BLaER1 treated with 17β-estradiol and CSF1 and Interleukin-3, amounts not matched to agents 10 nM and 100 nM (cell line): ENCODE measurements at regions not wholly inside any gene's neighbourhood (a gene's known extent, or its start where the extent isn't known, plus 50 kb on each side); places are given as distances from the start of the nearest gene placed in this dataset.
A peak's percentile ranks its signal among the peaks of the same experiment; 100 is the strongest.
"Not testable (repeated sequence)": the region's sequence is repeated elsewhere in the genome, so short reads cannot be mapped to it uniquely, and the experiment has no call there.

Experiments used
- H3K27ac ChIP-seq, 11 experiments: shearing (Covaris generic); formaldehyde crosslinking; 2 replicates each; pipeline ENCODE4 v1.8.1; 2022
- H3K27me3 ChIP-seq, 11 experiments: shearing (Covaris generic); formaldehyde crosslinking; 2 replicates each; pipeline ENCODE4 v1.8.1; 2022
- H3K36me3 ChIP-seq, 11 experiments: shearing (Covaris generic); formaldehyde crosslinking; 2 replicates each; pipeline ENCODE4 v1.8.1; 2022
- H3K4me1 ChIP-seq, 10 experiments: shearing (Covaris generic); formaldehyde crosslinking; 2 replicates each; pipeline ENCODE4 v1.8.1; 2022
- H3K4me2 ChIP-seq, 11 experiments: shearing (Covaris generic); formaldehyde crosslinking; 2 replicates each; pipeline ENCODE4 v1.8.1; 2022
- H3K4me3 ChIP-seq, 10 experiments: shearing (Covaris generic); formaldehyde crosslinking; 2 replicates each; pipeline ENCODE4 v1.8.1; 2022
- H3K9ac ChIP-seq, 11 experiments: shearing (Covaris generic); formaldehyde crosslinking; 2 replicates each; pipeline ENCODE4 v1.8.1; 2022
- H3K9me3 ChIP-seq, 11 experiments: shearing (Covaris generic); formaldehyde crosslinking; replicated peaks in 1 of 11; 2 replicates each; pipeline ENCODE4 v1.8.1; 2022
- H4K20me1 ChIP-seq, 11 experiments: shearing (Covaris generic); formaldehyde crosslinking; 2 replicates each; pipeline ENCODE4 v1.8.1; 2022
- Cebpa-rat ChIP-seq, 11 experiments: shearing (Covaris generic); IDR thresholded peaks; 2 replicates each; pipeline ENCODE4 v1.8.1; 2022

- Histone ChIP-seq H3K27me3 (no peaks in the 10 kb centered on the region), H3K4me2 (peak overlapping the region in 8 of 11 experiments; percentile 48 to 99 (median 85); a peak in 15 of 22 replicates), H3K9me3 (no peaks in the 10 kb centered on the region), H3K4me1 (peaks cover 68 to 90% (median 80%) of the 10 kb centered on the region in 10 experiments), H3K36me3 (no peaks in the 10 kb centered on the region), H3K27ac (peak overlapping the region in 6 of 11 experiments; percentile 3 to 72 (median 66); a peak in 8 of 22 replicates), H3K9ac (peak overlapping the region in 3 of 11 experiments; percentile 6 to 48 (median 11); a peak in 4 of 22 replicates), H4K20me1 (no peaks in the 10 kb centered on the region), H3K4me3 (no peak overlapping the region)
- no peak for TF ChIP-seq Cebpa-rat (IDR thresholded peaks at IDR 0.05)
Observed at GRCh38 chr15:31219221-31219620, 107.4 kb upstream of the KLF13 start.

- TF ChIP-seq Cebpa-rat (IDR thresholded peaks at IDR 0.05), result no peak
- Histone ChIP-seq H3K9me3 (peaks cover 0 to 15% (median 8%) of the 10 kb centered on the region in 11 experiments; a peak in 12 of 22 replicates), H3K36me3 (no peaks in the 10 kb centered on the region), H3K27me3 (no peaks in the 10 kb centered on the region), H3K4me3 (no peak overlapping the region), H3K9ac (peak overlapping the region in 2 of 11 experiments; percentile 9 to 20; a peak in 1 of 22 replicates), H3K4me2 (peak overlapping the region; percentile 83 to 97 (median 86)), H3K27ac (peak overlapping the region in 9 of 11 experiments; percentile 39 to 78 (median 58); a peak in 16 of 22 replicates), H3K4me1 (peaks cover 54 to 93% (median 73%) of the 10 kb centered on the region in 10 experiments), H4K20me1 (no peaks in the 10 kb centered on the region)
Observed at GRCh38 chr15:31221936-31222515, 104.6 kb upstream of the KLF13 start.

- TF ChIP-seq Cebpa-rat (IDR thresholded peaks at IDR 0.05), result no peak
- Histone ChIP-seq H3K4me3 (peak overlapping the region in 4 of 10 experiments; percentile 10 to 55 (median 14); a peak in 4 of 20 replicates), H3K9ac (peak overlapping the region in 10 of 11 experiments; percentile 1 to 65 (median 44); a peak in 14 of 22 replicates), H3K36me3 (no peaks in the 10 kb centered on the region), H3K27me3 (no peaks in the 10 kb centered on the region), H3K9me3 (peaks cover 0 to 15% (median 8%) of the 10 kb centered on the region in 11 experiments; a peak in 12 of 22 replicates), H3K4me2 (peak overlapping the region; percentile 83 to 97 (median 86)), H3K4me1 (peaks cover 55 to 93% (median 73%) of the 10 kb centered on the region in 10 experiments), H3K27ac (peak overlapping the region; percentile 31 to 78 (median 58); a peak in 21 of 22 replicates), H4K20me1 (no peaks in the 10 kb centered on the region)
Observed at GRCh38 chr15:31222773-31223341, 103.8 kb upstream of the KLF13 start.

GRCh38 chr15:31223478-31224350 lies 102.9 kb upstream of the KLF13 start:
- H3K9ac ChIP-seq, result peak overlapping the region in 9 of 11 experiments; percentile 1 to 65 (median 45); a peak in 15 of 22 replicates

GRCh38 chr15:31224661-31225060 lies 102.0 kb upstream of the KLF13 start:
- Histone ChIP-seq H3K27ac (peak overlapping the region in 1 of 11 experiments; percentile 69; a peak in 1 of 22 replicates), H3K9me3 (peaks cover 0 to 15% (median 8%) of the 10 kb centered on the region in 11 experiments; a peak in 12 of 22 replicates), H3K4me2 (peak overlapping the region; percentile 24 to 97 (median 86); a peak in 19 of 22 replicates), H3K4me1 (peaks cover 61 to 93% (median 72%) of the 10 kb centered on the region in 10 experiments)
- H3K36me3 ChIP-seq, H4K20me1 ChIP-seq, H3K27me3 ChIP-seq, H3K4me3 ChIP-seq, H3K9ac ChIP-seq: not testable (repeated sequence)

More at GRCh38 chr15:31223478-31224350, 102.9 kb upstream of the KLF13 start:
- H3K4me3 ChIP-seq, result peak overlapping the region in 3 of 10 experiments; percentile 10 to 55 (median 16); a peak in 3 of 20 replicates
- H3K27me3 ChIP-seq, result no peaks in the 10 kb centered on the region
- H3K27ac ChIP-seq, result peak overlapping the region; percentile 3 to 78 (median 58); a peak in 19 of 22 replicates
- H3K36me3 ChIP-seq, result no peaks in the 10 kb centered on the region
- no peak for TF ChIP-seq Cebpa-rat (IDR thresholded peaks at IDR 0.05)
- H3K9me3 ChIP-seq, result peaks cover 0 to 15% (median 8%) of the 10 kb centered on the region in 11 experiments; a peak in 12 of 22 replicates
- H4K20me1 ChIP-seq, result no peaks in the 10 kb centered on the region
- peak overlapping the region; percentile 83 to 97 (median 86) for H3K4me2 ChIP-seq
- peaks cover 55 to 93% (median 73%) of the 10 kb centered on the region in 10 experiments for H3K4me1 ChIP-seq

GRCh38 chr15:31225356-31225955 lies 101.2 kb upstream of the KLF13 start:
- Histone ChIP-seq H3K27ac (peak overlapping the region in 1 of 11 experiments; percentile 69; a peak in 1 of 22 replicates), H3K4me2 (peak overlapping the region in 8 of 11 experiments; percentile 24 to 97 (median 88); a peak in 13 of 22 replicates), H3K4me1 (peaks cover 65 to 92% (median 75%) of the 10 kb centered on the region in 10 experiments), H3K36me3 (no peaks in the 10 kb centered on the region), H3K4me3 (no peak overlapping the region), H3K9ac (no peak overlapping the region), H3K27me3 (no peaks in the 10 kb centered on the region), H4K20me1 (no peaks in the 10 kb centered on the region), H3K9me3 (peaks cover 0 to 15% (median 8%) of the 10 kb centered on the region in 11 experiments; a peak in 12 of 22 replicates)
- TF ChIP-seq Cebpa-rat (IDR thresholded peaks at IDR 0.05), result no peak

- H3K36me3 ChIP-seq, result no peaks in the 10 kb centered on the region
- H3K4me3 ChIP-seq, result no peak overlapping the region
- no peak overlapping the region for H3K4me2 ChIP-seq
- no peak for TF ChIP-seq Cebpa-rat (IDR thresholded peaks at IDR 0.05)
- H3K9ac ChIP-seq, result no peak overlapping the region
- no peaks in the 10 kb centered on the region for H4K20me1 ChIP-seq
- peaks cover 0 to 15% (median 8%) of the 10 kb centered on the region in 11 experiments; a peak in 12 of 22 replicates for H3K9me3 ChIP-seq
- H3K4me1 ChIP-seq, result peaks cover 65 to 92% (median 79%) of the 10 kb centered on the region in 10 experiments
- no peaks in the 10 kb centered on the region for H3K27me3 ChIP-seq
- no peak overlapping the region for H3K27ac ChIP-seq
Observed at GRCh38 chr15:31226021-31226420, 100.6 kb upstream of the KLF13 start.

GRCh38 chr15:31227235-31227634 lies 99.4 kb upstream of the KLF13 start:
- H3K36me3 ChIP-seq, result no peaks in the 10 kb centered on the region
- no peak overlapping the region for H3K4me3 ChIP-seq

More at GRCh38 chr15:31227235-31227634, 99.4 kb upstream of the KLF13 start:
- no peaks in the 10 kb centered on the region for H3K27me3 ChIP-seq
- H3K27ac ChIP-seq, result peak overlapping the region in 5 of 11 experiments; percentile 21 to 60 (median 43); a peak in 6 of 22 replicates
- H4K20me1 ChIP-seq, result no peaks in the 10 kb centered on the region
- peaks cover 56 to 92% (median 81%) of the 10 kb centered on the region in 10 experiments for H3K4me1 ChIP-seq
- TF ChIP-seq Cebpa-rat (IDR thresholded peaks at IDR 0.05), result no peak
- peaks cover 0 to 15% (median 8%) of the 10 kb centered on the region in 11 experiments; a peak in 12 of 22 replicates for H3K9me3 ChIP-seq
- H3K4me2 ChIP-seq, result peak overlapping the region; percentile 63 to 92 (median 78); a peak in 21 of 22 replicates
- H3K9ac ChIP-seq, result no peak overlapping the region
